Stimulated activated naive CD8-positive, alpha-beta T cell treated with anti-CD3 and anti-CD28 coated beads, Interleukin-15, amount 100 ng/mL, for 72 hours (primary cell): ENCODE measurements at regions not wholly inside any gene's neighbourhood (a gene's known extent, or its start where the extent isn't known, plus 50 kb on each side); places are given as distances from the start of the nearest gene placed in this dataset.
A peak's percentile ranks its signal among the peaks of the same experiment; 100 is the strongest.
"Not testable (repeated sequence)": the region's sequence is repeated elsewhere in the genome, so short reads cannot be mapped to it uniquely, and the experiment has no call there.

Source experiments
- ATAC-seq: fragments of 150-1000 bp; cut with Tn5 transposase; 2 replicates; pipeline ENCODE4 v1.10.0; 2021; ENCODE audit warnings: mild to moderate bottlenecking, moderate library complexity
- DNase-seq, 2 donors: peaks; one replicate each; pipeline ENCODE4 v3.0.0; 2021 to 2022
- H3K27ac Mint-ChIP-seq, 2 donors: one replicate each; pipeline ENCODE4 v1.8.0; 2022; ENCODE audit warnings: mild to moderate bottlenecking in 2 of 2, mixed read lengths in 2 of 2, moderate library complexity in 2 of 2
- H3K27me3 Mint-ChIP-seq: one replicate; pipeline ENCODE4 v1.8.0; 2022; ENCODE audit warnings: mixed read lengths
- H3K4me1 Mint-ChIP-seq: one replicate; pipeline ENCODE4 v1.8.0; 2022; ENCODE audit warnings: mild to moderate bottlenecking, mixed read lengths
- H3K4me3 Mint-ChIP-seq, 2 donors: one replicate each; pipeline ENCODE4 v1.8.0; 2022; ENCODE audit warnings: mild to moderate bottlenecking in 2 of 2, mixed read lengths in 2 of 2, moderate library complexity in 1 of 2
- H3K9me3 Mint-ChIP-seq, 2 donors: one replicate each; pipeline ENCODE4 v1.8.0; 2022; ENCODE audit warnings: mixed read lengths in 2 of 2

GRCh38 chr17:445839-446238, 93.2 kb upstream of the RPH3AL start, which contains the start of gene RFLNB:
Gene RFLNB (minus strand): TSS chr17:445939.
- H3K27ac Mint-ChIP-seq: peak within 1 kb of the TSS in 1 of 2 donors; percentile 48
- H3K27me3 Mint-ChIP-seq, H3K9me3 Mint-ChIP-seq, DNase-seq, ATAC-seq: not testable (repeated sequence)
- peak within 1 kb of the TSS in 1 of 2 donors; percentile 70 for H3K4me3 Mint-ChIP-seq
- H3K4me1 Mint-ChIP-seq: peaks cover 25% of the 10 kb centered on the region

DNA sequence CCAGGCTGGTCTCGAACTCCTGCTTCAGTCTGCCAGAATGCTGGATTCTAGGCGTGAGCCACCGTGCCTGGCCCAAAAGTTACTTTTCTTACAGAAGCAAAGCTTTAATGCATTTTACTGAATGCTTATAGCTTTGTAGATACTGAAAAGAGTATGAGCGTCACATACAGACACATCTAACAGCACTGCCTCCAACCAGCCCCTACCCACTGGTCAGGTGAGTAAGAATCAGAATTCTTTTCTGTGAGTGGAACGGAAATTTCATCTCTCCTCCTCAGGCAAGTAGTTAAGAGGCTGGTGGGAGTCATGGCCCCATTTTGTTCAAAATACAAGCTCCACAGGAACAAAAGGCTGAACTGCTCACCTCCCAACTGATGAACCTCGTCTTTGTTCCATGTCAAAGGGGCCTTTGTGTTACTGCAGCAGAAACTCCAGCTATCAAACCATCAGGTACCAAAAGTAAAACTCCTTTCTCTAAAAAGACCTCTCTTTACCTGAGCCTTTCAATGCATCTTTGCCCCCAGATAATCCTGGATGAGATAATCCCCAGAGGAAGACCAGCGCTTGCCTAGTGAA, 92.4 kb upstream of the RPH3AL start:
- H3K27me3 Mint-ChIP-seq: no peaks in the 10 kb centered on the region
- no peak overlapping the region for H3K4me3 Mint-ChIP-seq
- peaks cover 25% of the 10 kb centered on the region for H3K4me1 Mint-ChIP-seq
- peak overlapping the region in 1 of 2 donors; percentile 48 for H3K27ac Mint-ChIP-seq
- H3K9me3 Mint-ChIP-seq: no peaks in the 10 kb centered on the region
- ATAC-seq (no peak), DNase-seq (no peak)

GRCh38 chr17:443109-443508, 90.5 kb upstream of the RPH3AL start:
- Mint-ChIP-seq H3K27ac (no peak overlapping the region), H3K4me1 (peaks cover 25% of the 10 kb centered on the region), H3K27me3 (no peaks in the 10 kb centered on the region), H3K9me3 (no peaks in the 10 kb centered on the region), H3K4me3 (no peak overlapping the region)
- DNase-seq: no peak
- ATAC-seq: no peak

GRCh38 chr17:441155-441950, 88.7 kb upstream of the RPH3AL start:
- no peak for DNase-seq
- H3K27ac Mint-ChIP-seq: no peak overlapping the region
- no peaks in the 10 kb centered on the region for H3K9me3 Mint-ChIP-seq
- H3K27me3 Mint-ChIP-seq: no peaks in the 10 kb centered on the region
- peaks cover 9% of the 10 kb centered on the region for H3K4me1 Mint-ChIP-seq
- ATAC-seq: no peak
- H3K4me3 Mint-ChIP-seq: no peak overlapping the region

- ATAC-seq: no peak
- no peaks in the 10 kb centered on the region for H3K27me3 Mint-ChIP-seq
These were observed 85.6 kb upstream of the RPH3AL start for GRCh38 chr17:438191-438590.

DNA sequence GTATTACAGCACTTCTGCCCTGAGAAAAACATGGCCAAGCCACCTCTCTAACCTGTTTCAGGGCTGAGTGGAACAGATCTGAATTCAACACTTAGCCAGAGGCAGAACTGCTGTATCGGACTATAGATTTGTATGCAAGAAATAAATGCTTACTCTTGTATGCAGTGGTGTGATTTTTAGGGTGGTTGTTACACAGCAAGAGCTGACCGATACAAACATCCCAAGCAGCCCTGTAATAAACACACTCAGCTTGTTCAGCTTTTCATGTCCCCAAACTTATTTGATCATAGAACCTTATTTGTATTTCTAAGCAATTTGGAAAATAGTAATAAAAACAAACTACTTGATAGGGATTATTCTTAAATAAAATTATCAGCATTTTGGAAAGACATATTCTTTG, 84.9 kb upstream of the RPH3AL start:
- DNase-seq: no peak
- Mint-ChIP-seq H3K4me3 (no peak overlapping the region), H3K9me3 (peaks cover 7 to 10% of the 10 kb centered on the region in 2 donors), H3K27me3 (no peaks in the 10 kb centered on the region), H3K27ac (no peak overlapping the region), H3K4me1 (no peaks in the 10 kb centered on the region)
- no peak for ATAC-seq

More at GRCh38 chr17:438191-438590, 85.6 kb upstream of the RPH3AL start:
- H3K4me1 Mint-ChIP-seq: peaks cover 6% of the 10 kb centered on the region
- DNase-seq: no peak
- no peak overlapping the region for H3K4me3 Mint-ChIP-seq
- no peak overlapping the region for H3K27ac Mint-ChIP-seq
- H3K9me3 Mint-ChIP-seq: peaks cover 7 to 10% of the 10 kb centered on the region in 2 donors

DNA sequence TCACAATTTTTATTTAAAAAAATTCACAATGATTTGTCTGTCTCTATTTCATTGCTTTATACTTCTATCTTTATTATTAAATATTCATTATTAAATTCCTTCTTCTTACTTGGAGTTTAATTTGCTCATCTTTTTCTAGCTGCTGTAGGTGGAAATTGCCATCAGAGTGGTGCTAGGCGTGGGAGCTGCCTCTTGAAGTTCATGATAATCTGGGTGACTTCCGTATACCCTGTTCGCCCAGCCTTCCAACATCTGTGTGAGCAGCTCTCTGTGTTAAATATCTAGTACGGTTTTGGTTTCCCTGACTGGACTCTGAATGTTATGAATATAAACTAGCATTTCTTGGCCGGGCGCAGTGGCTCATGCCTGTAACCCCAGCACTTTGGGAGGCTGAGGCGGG, 84.0 kb upstream of the RPH3AL start:
- ATAC-seq: no peak
- H3K4me1 Mint-ChIP-seq: no peaks in the 10 kb centered on the region
- H3K4me3 Mint-ChIP-seq: no peak overlapping the region
- DNase-seq: no peak
- H3K27ac Mint-ChIP-seq: no peak overlapping the region
- no peaks in the 10 kb centered on the region for H3K27me3 Mint-ChIP-seq
- H3K9me3 Mint-ChIP-seq: peaks cover 7 to 10% of the 10 kb centered on the region in 2 donors

- not testable (repeated sequence) for H3K27ac Mint-ChIP-seq, H3K4me3 Mint-ChIP-seq, H3K4me1 Mint-ChIP-seq, ATAC-seq, H3K27me3 Mint-ChIP-seq, H3K9me3 Mint-ChIP-seq, DNase-seq
These were observed 79.9 kb upstream of the RPH3AL start for GRCh38 chr17:432471-432870.

GRCh38 chr17:431494-431893, 78.9 kb upstream of the RPH3AL start:
- DNase-seq (no peak), ATAC-seq (no peak)
- Mint-ChIP-seq H3K27me3 (no peaks in the 10 kb centered on the region), H3K4me1 (peaks cover 16% of the 10 kb centered on the region), H3K4me3 (no peak overlapping the region), H3K27ac (no peak overlapping the region), H3K9me3 (peaks cover 7 to 10% of the 10 kb centered on the region in 2 donors)

DNA sequence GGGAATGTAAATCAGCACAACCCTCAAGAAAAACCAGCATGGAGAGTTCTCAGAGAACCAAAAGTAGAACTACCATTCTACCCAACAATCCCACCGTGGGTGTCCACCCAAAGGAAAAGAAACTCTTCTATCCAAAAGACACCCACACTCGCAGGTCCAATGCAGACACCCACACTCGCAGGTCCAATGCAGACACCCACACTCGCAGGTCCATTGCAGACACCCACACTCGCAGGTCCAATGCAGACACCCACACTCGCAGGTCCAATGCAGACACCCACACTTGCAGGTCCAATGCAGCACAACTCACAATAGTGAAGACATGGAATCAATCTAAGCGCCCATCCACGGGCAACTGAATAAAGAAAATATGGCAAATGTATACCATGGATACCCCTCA, 77.0 kb upstream of the RPH3AL start:
- H3K27ac Mint-ChIP-seq: no peak overlapping the region
- H3K9me3 Mint-ChIP-seq: no peaks in the 10 kb centered on the region
- no peaks in the 10 kb centered on the region for H3K27me3 Mint-ChIP-seq
- H3K4me3 Mint-ChIP-seq: no peak overlapping the region
- no peak for DNase-seq
- ATAC-seq: no peak
- peaks cover 18% of the 10 kb centered on the region for H3K4me1 Mint-ChIP-seq

- no peak overlapping the region for H3K27ac Mint-ChIP-seq
- DNase-seq (no peak), ATAC-seq (no peak)
- H3K9me3 Mint-ChIP-seq: no peaks in the 10 kb centered on the region
- H3K4me3 Mint-ChIP-seq: peak overlapping the region in 1 of 2 donors; percentile 19
- no peaks in the 10 kb centered on the region for H3K27me3 Mint-ChIP-seq
- H3K4me1 Mint-ChIP-seq: peaks cover 20% of the 10 kb centered on the region
These were observed 75.8 kb upstream of the RPH3AL start for GRCh38 chr17:428414-428813.

GRCh38 chr17:427891-428290, 75.3 kb upstream of the RPH3AL start:
- Mint-ChIP-seq H3K9me3 (no peaks in the 10 kb centered on the region), H3K27ac (no peak overlapping the region), H3K27me3 (no peaks in the 10 kb centered on the region), H3K4me3 (peak overlapping the region in 1 of 2 donors; percentile 24), H3K4me1 (peaks cover 22% of the 10 kb centered on the region)
- peak in 1 of 2 donors; percentile 37 for DNase-seq
- ATAC-seq: peak; percentile 83

DNA sequence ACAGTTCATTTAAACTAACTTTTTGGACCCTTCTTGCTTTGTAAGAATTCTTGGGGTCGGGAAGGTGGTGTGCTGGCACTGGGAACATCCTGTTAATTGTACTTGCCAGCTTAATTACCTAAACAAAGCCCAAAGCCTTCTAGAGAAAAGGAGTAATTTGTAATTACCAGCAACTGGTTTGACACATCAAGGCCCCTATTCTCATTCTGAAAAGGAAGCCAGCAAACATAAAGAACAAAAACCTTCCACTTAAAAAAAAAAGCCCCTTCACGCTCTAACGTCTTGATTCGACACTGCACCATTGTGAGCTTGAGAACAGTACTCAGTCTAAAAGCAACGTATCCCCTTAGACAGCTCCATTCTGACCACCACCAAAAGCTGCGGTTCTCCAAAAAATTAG, 74.7 kb upstream of the RPH3AL start:
- ATAC-seq: peak; percentile 87
- Mint-ChIP-seq H3K27me3 (no peaks in the 10 kb centered on the region), H3K4me3 (no peak overlapping the region), H3K4me1 (peaks cover 22% of the 10 kb centered on the region), H3K27ac (no peak overlapping the region), H3K9me3 (no peaks in the 10 kb centered on the region)
- no peak for DNase-seq

- ATAC-seq (no peak), DNase-seq (no peak)
- no peak overlapping the region for H3K4me3 Mint-ChIP-seq
- no peaks in the 10 kb centered on the region for H3K27me3 Mint-ChIP-seq
- peaks cover 5 to 6% of the 10 kb centered on the region in 2 donors for H3K9me3 Mint-ChIP-seq
- H3K27ac Mint-ChIP-seq: no peak overlapping the region
- H3K4me1 Mint-ChIP-seq: peaks cover 47% of the 10 kb centered on the region
These were observed 69.8 kb upstream of the RPH3AL start for GRCh38 chr17:422196-422930.

- no peak for ATAC-seq
- no peak overlapping the region for H3K4me3 Mint-ChIP-seq
- H3K4me1 Mint-ChIP-seq: peaks cover 53% of the 10 kb centered on the region
- H3K27me3 Mint-ChIP-seq: no peaks in the 10 kb centered on the region
- H3K27ac Mint-ChIP-seq: peak overlapping the region in 1 of 2 donors; percentile 55
- peaks cover 5 to 6% of the 10 kb centered on the region in 2 donors for H3K9me3 Mint-ChIP-seq
- DNase-seq: no peak
These were observed 68.0 kb upstream of the RPH3AL start for GRCh38 chr17:420479-421175.
